Left lung (tissue), 4 donors: ENCODE measurements at regions not wholly inside any gene's neighbourhood (a gene's known extent, or its start where the extent isn't known, plus 50 kb on each side); places are given as distances from the start of the nearest gene placed in this dataset.
A peak's percentile ranks its signal among the peaks of the same experiment; 100 is the strongest.

ENCODE experiments used
- ATAC-seq: fragments of 200-7000 bp; cut with Tn5 transposase; one replicate; pipeline ENCODE4 v1.9.1; 2020; ENCODE audit warnings: moderate library complexity
- DNase-seq, 4 donors: peaks; one replicate each; pipeline ENCODE4 v3.0.0-alpha.2; 2013 to 2020
- H3K27ac ChIP-seq, 2 donors: fragments of 200-600 bp; sonication (generic) in 1 of 2; one replicate each; pipeline versions ENCODE4 v1.5.0 to v1.8.0; 2020 to 2021
- H3K27me3 ChIP-seq, 2 donors: fragments of 200-600 bp; sonication (generic) in 1 of 2; one replicate each; pipeline versions ENCODE4 v1.5.0 to v1.8.0; 2020 to 2021
- H3K36me3 ChIP-seq, 2 donors: fragments of 200-600 bp; sonication (generic) in 1 of 2; one replicate each; pipeline versions ENCODE4 v1.5.0 to v1.8.0; 2020 to 2021
- H3K4me1 ChIP-seq, 2 donors: fragments of 200-600 bp; one replicate each; pipeline ENCODE4 v1.8.0; 2021
- H3K4me3 ChIP-seq, 2 donors: fragments of 200-600 bp; sonication (generic) in 1 of 2; one replicate each; pipeline versions ENCODE4 v1.5.0 to v1.8.0; 2020 to 2021; ENCODE audit warnings: mild to moderate bottlenecking in 1 of 2
- H3K9me3 ChIP-seq, 2 donors: fragments of 200-600 bp; sonication (generic) in 1 of 2; one replicate each; pipeline versions ENCODE4 v1.5.0 to v1.8.0; 2020 to 2021
- CTCF ChIP-seq, 2 donors: fragments of 200-600 bp; sonication (generic) in 1 of 2; IDR thresholded peaks; one replicate each; pipeline versions ENCODE4 v1.5.0 to v1.8.0; 2021; ENCODE audit warnings: antibody characterized with exemption in 2 of 2
- intact Hi-C, 2 donors: fragments of 100-400 bp; cut with DNase I; formaldehyde crosslinking; loops; one replicate each; pipeline versions ENCODE4 v1.11.2 to v1.14.2; 2022
- donor health status: DM: no; HTN: yes; CAD: no.
- donor health status: DM: no; HTN: no; CAD: no.

- intact Hi-C loops: no loop called here
- no peak for TF ChIP-seq CTCF (IDR thresholded peaks at IDR 0.05)
- no peak overlapping the region for H3K4me3 ChIP-seq
- no peaks in the 10 kb centered on the region for H3K27me3 ChIP-seq
- H3K9me3 ChIP-seq: no peaks in the 10 kb centered on the region
- no peak for DNase-seq
- ATAC-seq: no peak
- no peaks in the 10 kb centered on the region for H3K4me1 ChIP-seq
- H3K27ac ChIP-seq: no peak overlapping the region
- no peaks in the 10 kb centered on the region for H3K36me3 ChIP-seq
Observed at GRCh38 chr5:42886635-42887034, 74.9 kb upstream of the SELENOP start.

DNA sequence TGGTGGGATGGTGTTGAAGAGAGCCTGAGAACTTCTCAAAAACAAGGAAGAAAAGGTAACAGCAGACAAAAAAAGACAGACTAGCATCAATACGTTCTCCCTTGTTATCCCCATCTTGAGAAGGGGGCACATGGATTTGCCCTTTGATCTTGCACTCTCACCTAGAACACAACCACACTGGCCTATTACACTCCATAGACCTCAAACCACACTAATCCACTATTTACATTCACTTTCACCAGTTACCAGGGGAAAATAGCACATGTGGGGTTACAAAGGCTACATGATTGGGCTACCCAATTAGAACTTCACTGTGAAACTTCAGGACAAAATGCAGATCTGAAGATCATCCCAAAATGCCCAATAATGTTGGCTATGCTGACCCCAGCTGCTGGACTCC, 72.6 kb upstream of the SELENOP start:
- H3K36me3 ChIP-seq: no peaks in the 10 kb centered on the region

DNA sequence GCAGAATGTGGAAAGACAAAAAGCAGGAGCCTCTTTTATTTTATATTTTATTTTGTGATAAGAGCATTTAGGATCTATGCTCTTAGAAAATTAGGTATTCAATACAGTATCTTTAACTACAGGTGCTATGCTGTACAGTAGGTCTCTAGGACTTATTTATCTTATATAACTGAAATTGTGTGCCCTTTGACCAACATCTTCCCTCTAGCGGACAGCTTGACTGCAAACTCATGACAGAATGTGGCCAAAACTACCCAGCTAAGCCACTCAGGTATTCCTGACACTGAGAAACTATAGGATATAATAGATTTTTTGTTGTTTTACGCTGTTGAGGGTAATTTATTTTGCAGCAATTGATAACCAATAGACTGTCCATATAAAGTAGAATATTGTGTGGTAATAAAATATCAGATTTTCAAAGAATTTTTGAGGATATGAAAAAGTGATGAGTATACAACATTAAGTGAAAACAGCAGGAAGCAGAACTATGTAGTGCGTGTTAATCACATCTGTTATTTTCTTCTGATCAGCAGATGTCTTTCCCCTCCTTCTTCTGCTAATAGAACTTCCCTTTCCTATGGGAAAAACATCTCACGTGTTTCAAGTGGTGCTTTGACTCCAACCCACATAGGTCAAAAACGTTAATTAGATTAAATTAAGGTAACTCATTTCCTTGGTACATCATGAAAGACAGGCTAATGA, 69.9 kb upstream of the SELENOP start:
- no peaks in the 10 kb centered on the region for H3K36me3 ChIP-seq
- H3K27me3 ChIP-seq: no peaks in the 10 kb centered on the region
- H3K4me1 ChIP-seq: no peaks in the 10 kb centered on the region
- TF ChIP-seq CTCF (IDR thresholded peaks at IDR 0.05): no peak
- intact Hi-C loops: no loop called here
- H3K4me3 ChIP-seq: no peak overlapping the region
- no peaks in the 10 kb centered on the region for H3K9me3 ChIP-seq
- H3K27ac ChIP-seq: peak overlapping the region in 1 of 2 donors; percentile 11
- ATAC-seq: peak; percentile 21
- no peak for DNase-seq

More for the DNA sequence above, 72.6 kb upstream of the SELENOP start:
- H3K4me1 ChIP-seq: no peaks in the 10 kb centered on the region
- no peaks in the 10 kb centered on the region for H3K9me3 ChIP-seq
- no peak overlapping the region for H3K4me3 ChIP-seq
- ATAC-seq (no peak), DNase-seq (no peak)
- no peak for TF ChIP-seq CTCF (IDR thresholded peaks at IDR 0.05)
- intact Hi-C loops: no loop called here
- H3K27me3 ChIP-seq: no peaks in the 10 kb centered on the region
- H3K27ac ChIP-seq: no peak overlapping the region

GRCh38 chr5:42880496-42881150, 68.9 kb upstream of the SELENOP start:
- no peak for DNase-seq
- no peaks in the 10 kb centered on the region for H3K27me3 ChIP-seq
- H3K9me3 ChIP-seq: no peaks in the 10 kb centered on the region
- no peak for TF ChIP-seq CTCF (IDR thresholded peaks at IDR 0.05)
- H3K27ac ChIP-seq: peak overlapping the region in 1 of 2 donors; percentile 11
- H3K36me3 ChIP-seq: no peaks in the 10 kb centered on the region
- intact Hi-C loops: no loop called here
- H3K4me3 ChIP-seq: no peak overlapping the region
- H3K4me1 ChIP-seq: peaks cover 0 to 6% of the 10 kb centered on the region in 2 donors
- no peak for ATAC-seq

DNA sequence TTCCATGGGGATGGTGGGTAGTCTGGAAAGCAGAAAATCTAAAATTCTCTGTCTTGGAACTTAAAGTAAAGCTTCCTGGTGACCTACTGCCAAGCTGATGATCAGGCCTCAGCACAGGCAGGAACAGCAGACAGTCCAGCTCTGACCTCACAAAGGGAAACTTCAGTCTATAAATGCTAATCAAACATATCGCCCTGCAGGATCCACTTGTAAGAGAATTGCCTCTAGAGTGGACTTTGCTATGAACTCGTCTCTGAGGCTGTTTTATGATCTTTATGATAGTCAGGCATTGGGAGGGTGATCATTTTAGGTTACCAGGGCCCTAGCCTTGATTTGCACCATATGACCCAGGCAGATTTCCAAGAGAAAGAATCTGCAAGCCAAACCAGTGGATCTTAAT, 67.6 kb upstream of the SELENOP start:
- no peak for DNase-seq
- H3K9me3 ChIP-seq: no peaks in the 10 kb centered on the region
- H3K4me3 ChIP-seq: no peak overlapping the region
- no peaks in the 10 kb centered on the region for H3K27me3 ChIP-seq
- intact Hi-C loops: loop anchor here in 1 of 2 donors (10.0 kb wide), 1 partner anchor 64 kb away; the partner anchor contains the start of gene SELENOP
- TF ChIP-seq CTCF (IDR thresholded peaks at IDR 0.05): no peak
- H3K27ac ChIP-seq: no peak overlapping the region
- peaks cover 0 to 9% of the 10 kb centered on the region in 2 donors for H3K4me1 ChIP-seq
- H3K36me3 ChIP-seq: no peaks in the 10 kb centered on the region
- ATAC-seq: no peak
